T-cell (primary cell): ENCODE measurements at regions not wholly inside any gene's neighbourhood (a gene's known extent, or its start where the extent isn't known, plus 50 kb on each side); places are given as distances from the start of the nearest gene placed in this dataset.

ENCODE experiments used
- ATAC-seq, 4 experiments: fragments of 200-7000 bp in 3 of 4; fragments of 150-1000 bp in 1 of 4; cut with Tn5 transposase; replicated peaks in 1 of 4; 1 replicate in 3 of 4; 2 replicates in 1 of 4; pipeline ENCODE4 v1.10.0; 2021; ENCODE audit warnings: moderate library complexity in 3 of 4, mild to moderate bottlenecking in 2 of 4, moderate number of reproducible peaks in 1 of 4
- CTCF ChIA-PET, 2 donors: fragments of 300-600 bp; sonication (Branson Sonifier 250); formaldehyde crosslinking; loops; one replicate each; lab custom pipeline; 2022; ENCODE audit warnings: antibody characterized with exemption in 2 of 2; lab: Charles Lee
- POLR2A ChIA-PET, 2 donors: fragments of 300-600 bp; sonication (Branson Sonifier 250); formaldehyde crosslinking; loops; one replicate each; lab custom pipeline; 2022; ENCODE audit warnings: antibody characterized with exemption in 2 of 2; lab: Charles Lee
- DNase-seq, 35 experiments: peaks; one replicate each; pipeline versions ENCODE4 v3.0.0 to v3.0.0-alpha.2; 2013 to 2023
- H3K27ac ChIP-seq: one replicate; pipeline ENCODE4 v1.5.1; 2013; ENCODE audit warnings: low read length
- H3K27me3 ChIP-seq, 2 experiments: replicated peaks in 1 of 2; 1 replicate in 1 of 2; 2 replicates in 1 of 2; pipeline versions ENCODE4 v1.6.1 to v1.7.0; 2013; ENCODE audit warnings: low read length in 1 of 2, mixed read lengths in 1 of 2; ENCODE audit not compliant: control insufficient read depth in 2 of 2, insufficient read depth in 2 of 2; ENCODE audit errors: extremely low read depth in 1 of 2
- H3K36me3 ChIP-seq, 2 donors: 1 replicate in 1 of 2; 2 replicates in 1 of 2; pipeline versions ENCODE4 v1.6.1 to v1.7.0; 2013; ENCODE audit warnings: low read length in 1 of 2; ENCODE audit not compliant: control insufficient read depth in 2 of 2, insufficient read depth in 1 of 2; ENCODE audit errors: extremely low read depth in 1 of 2
- H3K4me1 ChIP-seq, 2 experiments: 1 replicate in 1 of 2; 2 replicates in 1 of 2; pipeline versions ENCODE4 v1.6.1 to v1.7.0; 2013; ENCODE audit warnings: low read length in 2 of 2, mixed read lengths in 1 of 2; ENCODE audit not compliant: insufficient read depth in 2 of 2, control insufficient read depth in 1 of 2; ENCODE audit errors: extremely low read depth in 1 of 2
- H3K4me3 ChIP-seq, 2 donors: 1 replicate in 1 of 2; 2 replicates in 1 of 2; pipeline versions ENCODE4 v1.5.1 to v1.7.0; 2013; ENCODE audit warnings: mild to moderate bottlenecking in 2 of 2, low read length in 1 of 2, moderate library complexity in 1 of 2; ENCODE audit not compliant: control insufficient read depth in 1 of 2; ENCODE audit errors: extremely low read depth in 1 of 2
- H3K9me3 ChIP-seq: 2 replicates; pipeline ENCODE4 v1.7.0; 2013
- H3K27ac Mint-ChIP-seq, 2 donors: one replicate each; pipeline ENCODE4 v1.8.0; 2020 to 2021; ENCODE audit warnings: mild to moderate bottlenecking in 2 of 2, mixed read lengths in 2 of 2
- H3K27me3 Mint-ChIP-seq, 2 donors: one replicate each; pipeline ENCODE4 v1.8.0; 2021 to 2022; ENCODE audit warnings: mixed read lengths in 2 of 2
- H3K36me3 Mint-ChIP-seq: one replicate; pipeline ENCODE4 v1.8.0; 2021; ENCODE audit warnings: mixed read lengths
- H3K4me1 Mint-ChIP-seq, 3 donors: one replicate each; pipeline ENCODE4 v1.8.0; 2020 to 2022; ENCODE audit warnings: mixed read lengths in 3 of 3, mild to moderate bottlenecking in 1 of 3
- H3K4me3 Mint-ChIP-seq, 3 donors: one replicate each; pipeline ENCODE4 v1.8.0; 2020 to 2022; ENCODE audit warnings: mild to moderate bottlenecking in 3 of 3, mixed read lengths in 3 of 3, moderate library complexity in 3 of 3
- H3K9me3 Mint-ChIP-seq, 3 donors: one replicate each; pipeline ENCODE4 v1.8.0; 2020 to 2022; ENCODE audit warnings: mixed read lengths in 3 of 3
- WGBS: methylation state at CpG from one replicate; pipeline ENCODE4 v1.1.5; 2013; ENCODE audit warnings: missing lambda C conversion rate; ENCODE audit not compliant: insufficient coverage; 5-methylcytosine and 5-hydroxymethylcytosine counted together

DNA sequence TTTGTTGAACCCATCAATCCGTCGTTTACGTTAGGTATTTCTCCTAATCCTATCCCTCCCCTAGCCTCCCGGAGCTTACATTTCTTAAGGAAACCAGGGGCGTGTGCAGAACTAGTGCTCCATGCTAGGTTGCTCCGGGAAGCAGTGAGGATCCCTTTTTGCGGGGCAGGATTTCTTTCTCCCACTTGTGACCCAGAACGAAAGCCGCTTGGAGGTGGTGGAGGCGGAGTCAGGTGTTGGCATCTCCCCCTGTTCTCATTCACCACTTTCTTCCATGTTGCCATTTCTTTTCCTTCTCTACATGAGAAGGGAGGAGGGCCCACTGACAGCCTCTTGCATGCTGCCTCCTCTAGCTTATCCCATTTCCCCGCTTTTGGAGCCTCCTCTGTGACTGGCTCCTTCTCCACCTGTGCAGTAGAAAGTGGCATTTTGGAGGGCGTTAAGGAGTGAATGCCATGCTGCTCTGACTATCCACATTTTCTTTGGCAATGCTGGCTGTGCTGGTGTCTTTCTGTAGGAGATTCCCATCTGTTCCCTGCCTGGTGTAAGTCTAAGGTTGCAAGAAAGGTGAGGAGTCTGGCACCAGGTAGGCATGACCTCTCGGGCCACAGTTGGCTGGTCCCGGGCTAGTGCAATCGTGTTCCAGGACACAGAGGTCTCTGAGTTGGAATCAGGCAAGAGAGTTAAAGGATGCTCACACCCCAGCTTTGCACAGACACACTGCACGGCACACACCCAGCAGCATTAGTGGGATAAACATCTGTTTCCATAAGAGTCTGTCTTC, 89.5 kb downstream of the ACKR3 start:
- no peaks in the 10 kb centered on the region for H3K4me1 Mint-ChIP-seq
- ChIA-PET CTCF (no interaction called here), POLR2A (no interaction called here)
- no peak overlapping the region for H3K4me3 Mint-ChIP-seq
- no peaks in the 10 kb centered on the region for H3K36me3 Mint-ChIP-seq
- no peaks in the 10 kb centered on the region for H3K9me3 Mint-ChIP-seq
- H3K27me3 Mint-ChIP-seq = peaks cover 39 to 44% of the 10 kb centered on the region in 2 donors
- no peak overlapping the region for H3K4me3 ChIP-seq
- no peaks in the 10 kb centered on the region for H3K4me1 ChIP-seq
- WGBS = 86% methylated on average over 5 of the region's 16 CpGs
- no peaks in the 10 kb centered on the region for H3K36me3 ChIP-seq
- no peak for DNase-seq
- H3K27ac Mint-ChIP-seq = no peak overlapping the region
- no peak for ATAC-seq
- no peak overlapping the region for H3K27ac ChIP-seq
- H3K27me3 ChIP-seq = peaks cover 0 to 38% of the 10 kb centered on the region in 2 experiments
- H3K9me3 ChIP-seq = no peaks in the 10 kb centered on the region

DNA sequence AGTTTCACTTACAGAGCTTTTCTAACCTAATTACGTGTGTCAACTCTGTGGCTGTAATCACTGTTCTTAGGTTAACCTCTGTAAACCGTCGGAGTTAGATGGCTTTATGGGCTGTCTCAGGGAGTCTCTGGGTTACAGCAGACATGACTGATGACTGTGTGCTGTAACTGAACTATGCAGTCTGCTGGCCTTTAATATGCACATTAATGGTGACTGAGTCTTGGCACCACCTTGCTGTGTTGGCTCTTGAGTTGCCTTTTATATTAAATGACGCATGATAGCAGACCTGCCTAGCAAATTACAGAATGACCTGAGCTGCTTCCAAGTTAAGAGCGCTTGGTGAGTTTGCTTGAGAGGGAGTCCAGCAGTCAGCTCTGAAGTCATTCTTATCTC, 90.1 kb downstream of the ACKR3 start:
- Histone ChIP-seq H3K36me3 (no peaks in the 10 kb centered on the region), H3K27me3 (peaks cover 0 to 35% of the 10 kb centered on the region in 2 experiments), H3K27ac (no peak overlapping the region), H3K4me1 (no peaks in the 10 kb centered on the region), H3K4me3 (no peak overlapping the region), H3K9me3 (no peaks in the 10 kb centered on the region)
- H3K27ac Mint-ChIP-seq = no peak overlapping the region
- H3K36me3 Mint-ChIP-seq = no peaks in the 10 kb centered on the region
- H3K4me3 Mint-ChIP-seq = no peak overlapping the region
- no peak for ATAC-seq
- no peaks in the 10 kb centered on the region for H3K9me3 Mint-ChIP-seq
- 83% methylated on average over 2 of the region's 5 CpGs for WGBS
- DNase-seq = no peak
- H3K27me3 Mint-ChIP-seq = peaks cover 39 to 45% of the 10 kb centered on the region in 2 donors
- ChIA-PET CTCF (no interaction called here), POLR2A (no interaction called here)
- H3K4me1 Mint-ChIP-seq = no peaks in the 10 kb centered on the region

DNA sequence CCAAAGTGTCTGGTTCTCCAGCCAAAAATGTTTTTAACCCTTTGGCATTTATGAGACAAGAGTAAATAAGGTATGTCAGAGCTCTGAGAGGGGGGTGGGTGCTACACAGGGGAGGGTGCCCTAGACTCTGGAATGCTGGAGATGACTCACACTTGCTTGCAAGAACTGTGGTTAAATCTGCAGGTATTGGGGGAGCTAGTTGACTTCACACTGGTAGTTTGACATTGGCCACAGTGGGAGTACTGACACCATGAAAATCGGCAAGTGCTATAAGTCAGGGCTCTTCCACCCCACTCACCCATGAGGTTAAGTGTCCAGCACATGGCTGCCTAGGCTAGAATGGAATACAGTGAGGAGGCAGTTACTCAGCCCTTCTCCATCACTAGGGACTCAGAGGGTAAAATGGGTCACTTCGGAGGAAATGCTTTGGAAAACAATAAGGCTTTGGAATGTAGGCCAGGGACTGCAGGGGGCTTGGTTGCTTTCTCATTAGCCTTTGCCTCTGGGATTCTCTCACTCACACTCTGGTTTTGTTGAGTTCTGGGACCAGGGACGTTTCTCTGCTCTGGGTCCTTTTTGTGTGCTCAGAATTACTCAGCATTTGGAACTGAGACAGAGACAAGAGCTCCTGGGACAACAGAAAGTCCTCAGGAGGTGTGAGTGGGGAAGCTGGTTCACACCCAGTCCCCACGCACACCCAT, 91.6 kb downstream of the ACKR3 start:
- 83% methylated on average over 1 of the region's 4 CpGs for WGBS
- ATAC-seq (no peak), DNase-seq (no peak)
- H3K4me3 Mint-ChIP-seq = no peak overlapping the region
- H3K9me3 Mint-ChIP-seq = peaks cover 0 to 3% (median under 1%) of the 10 kb centered on the region in 3 donors
- ChIA-PET CTCF (no interaction called here), POLR2A (interaction anchor here in 1 of 2 donors (0.7 kb wide), 1 partner anchor 886 kb away, joined by 4 read pairs; no protein-coding TSS in a partner anchor)
- no peak overlapping the region for H3K27ac ChIP-seq
- H3K9me3 ChIP-seq = no peaks in the 10 kb centered on the region
- no peaks in the 10 kb centered on the region for H3K36me3 ChIP-seq
- H3K36me3 Mint-ChIP-seq = no peaks in the 10 kb centered on the region
- H3K4me1 Mint-ChIP-seq = no peaks in the 10 kb centered on the region
- H3K4me3 ChIP-seq = no peak overlapping the region
- no peak overlapping the region for H3K27ac Mint-ChIP-seq
- H3K27me3 Mint-ChIP-seq = peaks cover 35 to 44% of the 10 kb centered on the region in 2 donors
- peaks cover 0 to 34% of the 10 kb centered on the region in 2 experiments for H3K27me3 ChIP-seq
- H3K4me1 ChIP-seq = no peaks in the 10 kb centered on the region

DNA sequence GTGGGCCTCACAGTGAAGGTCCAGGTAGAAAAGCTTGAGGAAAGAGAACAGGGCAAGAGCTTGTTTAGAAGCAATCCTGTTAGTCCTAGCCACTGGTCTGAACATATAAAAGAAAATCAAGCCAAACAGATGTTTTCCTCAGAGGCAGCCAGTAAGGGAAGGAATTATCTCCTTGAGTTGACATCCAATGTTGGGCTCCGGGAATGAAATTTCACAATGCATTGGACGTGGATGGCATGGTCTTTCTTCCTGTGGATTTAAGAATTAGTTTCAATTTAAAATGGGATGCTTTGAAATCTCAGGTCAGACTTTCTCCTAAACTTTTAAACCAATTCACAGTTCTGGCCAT, 92.1 kb downstream of the ACKR3 start:
- no peak overlapping the region for H3K27ac ChIP-seq
- DNase-seq (no peak), ATAC-seq (no peak)
- ChIA-PET POLR2A (no interaction called here), CTCF (no interaction called here)
- H3K4me1 ChIP-seq = no peaks in the 10 kb centered on the region
- Mint-ChIP-seq H3K4me3 (no peak overlapping the region), H3K27ac (no peak overlapping the region), H3K27me3 (peaks cover 35 to 48% of the 10 kb centered on the region in 2 donors), H3K36me3 (no peaks in the 10 kb centered on the region), H3K9me3 (peaks cover 0 to 8% (median 3%) of the 10 kb centered on the region in 3 donors), H3K4me1 (no peaks in the 10 kb centered on the region)
- no peak overlapping the region for H3K4me3 ChIP-seq
- H3K9me3 ChIP-seq = no peaks in the 10 kb centered on the region
- no peaks in the 10 kb centered on the region for H3K36me3 ChIP-seq
- peaks cover 0 to 29% of the 10 kb centered on the region in 2 experiments for H3K27me3 ChIP-seq
- no CpG with 5 or more reads among the region's 2 CpGs for WGBS

DNA sequence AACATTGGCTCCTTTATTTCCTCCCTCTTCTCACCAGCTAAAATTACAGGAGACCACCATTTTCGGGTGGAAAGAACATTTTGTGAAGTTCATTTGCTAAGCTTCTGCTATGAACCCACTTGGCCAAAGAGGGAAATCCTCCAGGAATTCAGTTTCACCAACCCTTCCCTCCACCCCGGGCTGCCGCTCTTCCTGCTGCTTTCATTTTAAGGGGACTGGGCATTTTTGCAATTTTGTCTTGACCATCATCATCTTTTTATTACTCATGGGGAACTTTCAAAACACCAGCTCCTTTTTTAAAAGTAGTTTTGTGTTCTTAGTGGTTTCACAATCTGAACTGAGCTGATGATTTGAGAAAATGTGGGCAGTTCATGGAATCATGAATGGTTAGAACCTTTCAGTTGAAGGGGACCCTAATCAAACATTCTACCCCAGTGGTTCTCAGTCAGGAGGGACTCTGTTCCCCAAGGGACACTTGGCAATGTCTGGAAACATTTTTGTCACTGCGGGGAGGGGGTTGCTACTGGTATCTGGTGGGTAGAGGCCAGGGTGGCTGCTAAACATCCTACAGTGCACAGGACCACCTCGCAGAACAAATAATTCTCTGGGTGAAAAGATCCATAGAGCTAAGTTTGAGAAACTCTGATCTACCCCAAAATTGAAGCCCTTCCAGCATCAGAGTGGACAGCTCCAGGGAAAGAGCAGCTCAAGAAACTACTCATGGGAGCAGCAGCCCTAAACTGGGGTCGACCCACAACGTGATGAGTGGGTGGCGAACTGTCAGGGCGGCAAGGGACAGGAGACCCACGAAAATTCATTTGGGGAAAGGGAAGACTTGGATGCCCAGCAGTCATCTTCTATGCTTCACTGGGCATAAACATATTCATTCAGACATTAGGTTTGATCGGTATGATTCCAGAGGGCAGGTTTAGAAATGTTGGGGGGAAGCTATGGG, 92.9 kb downstream of the ACKR3 start:
- Mint-ChIP-seq H3K9me3 (peaks cover 0 to 8% (median 3%) of the 10 kb centered on the region in 3 donors), H3K36me3 (no peaks in the 10 kb centered on the region), H3K27ac (no peak overlapping the region), H3K4me3 (no peak overlapping the region), H3K4me1 (no peaks in the 10 kb centered on the region), H3K27me3 (peaks cover 32 to 42% of the 10 kb centered on the region in 2 donors)
- Histone ChIP-seq H3K27me3 (peaks cover 0 to 26% of the 10 kb centered on the region in 2 experiments), H3K4me1 (no peaks in the 10 kb centered on the region), H3K27ac (no peak overlapping the region), H3K9me3 (no peaks in the 10 kb centered on the region), H3K4me3 (no peak overlapping the region), H3K36me3 (no peaks in the 10 kb centered on the region)
- ChIA-PET CTCF (no interaction called here), POLR2A (no interaction called here)
- 57% methylated on average over 4 of the region's 11 CpGs for WGBS
- DNase-seq (no peak), ATAC-seq (no peak)
